Stimulated activated CD8-positive, alpha-beta memory T cell treated with anti-CD3 and anti-CD28 coated beads, Interleukin-2, amount 100 ng/mL, for 1 hour (primary cell): ENCODE measurements at regions not wholly inside any gene's neighbourhood (a gene's known extent, or its start where the extent isn't known, plus 50 kb on each side); places are given as distances from the start of the nearest gene placed in this dataset.
"Not testable (repeated sequence)": the region's sequence is repeated elsewhere in the genome, so short reads cannot be mapped to it uniquely, and the experiment has no call there.

Experiments
- DNase-seq, 2 donors: peaks; one replicate each; pipeline ENCODE4 v3.0.0-alpha.2; 2020; ENCODE audit warnings: low read depth in 2 of 2

- no peak for DNase-seq
Measured at GRCh38 chr14:53401646-53402045, 248.5 kb upstream of the DDHD1 start.

GRCh38 chr14:53399057-53399456 is 245.9 kb upstream of the DDHD1 start:
- DNase-seq, result no peak

GRCh38 chr14:53398616-53399015 is 245.5 kb upstream of the DDHD1 start:
- DNase-seq, result no peak

- not testable (repeated sequence) for DNase-seq
Measured at GRCh38 chr14:53395267-53395666, 242.1 kb upstream of the DDHD1 start.

GRCh38 chr14:53391631-53392285 is 238.6 kb upstream of the DDHD1 start:
- DNase-seq, result no peak

- DNase-seq, result no peak
Measured at GRCh38 chr14:53391156-53391555, 238.0 kb upstream of the DDHD1 start.

- no peak for DNase-seq
Measured at GRCh38 chr14:53390008-53390407, 236.9 kb upstream of the DDHD1 start.

GRCh38 chr14:53389202-53389601 is 236.1 kb upstream of the DDHD1 start:
- DNase-seq, result no peak

GRCh38 chr14:53386362-53386761 is 233.2 kb upstream of the DDHD1 start:
- DNase-seq, result no peak

GRCh38 chr14:53384536-53384935 is 231.4 kb upstream of the DDHD1 start:
- DNase-seq, result no peak

GRCh38 chr14:53384073-53384472 is 230.9 kb upstream of the DDHD1 start:
- no peak for DNase-seq

GRCh38 chr14:53381895-53382294 is 228.8 kb upstream of the DDHD1 start:
- no peak for DNase-seq

- no peak for DNase-seq
Measured at GRCh38 chr14:53380867-53381225, 227.7 kb upstream of the DDHD1 start.

- no peak for DNase-seq
Measured at GRCh38 chr14:53380052-53380866, 227.1 kb upstream of the DDHD1 start.

- DNase-seq, result no peak
Measured at GRCh38 chr14:53378142-53378541, 225.0 kb upstream of the DDHD1 start.

- no peak for DNase-seq
Measured at GRCh38 chr14:53376064-53376463, 222.9 kb upstream of the DDHD1 start.

- DNase-seq, result no peak
Measured at GRCh38 chr14:53375599-53375998, 222.5 kb upstream of the DDHD1 start.

GRCh38 chr14:53368711-53369201 is 215.6 kb upstream of the DDHD1 start:
- DNase-seq, result no peak

- no peak for DNase-seq
Measured at GRCh38 chr14:53368066-53368465, 214.9 kb upstream of the DDHD1 start.

GRCh38 chr14:53367644-53368026 is 214.5 kb upstream of the DDHD1 start:
- no peak for DNase-seq

- DNase-seq, result no peak
Measured at GRCh38 chr14:53365486-53366130, 212.5 kb upstream of the DDHD1 start.

- DNase-seq, result not testable (repeated sequence)
Measured at GRCh38 chr14:53362916-53363315, 209.8 kb upstream of the DDHD1 start.

- DNase-seq, result no peak
Measured at GRCh38 chr14:53360829-53361228, 207.7 kb upstream of the DDHD1 start.
